NOMO-1 (cell line): ENCODE measurements at regions not wholly inside any gene's neighbourhood (a gene's known extent, or its start where the extent isn't known, plus 50 kb on each side); places are given as distances from the start of the nearest gene placed in this dataset.

ENCODE experiments used
- DNase-seq, 2 experiments: peaks; one replicate each; lab custom pipeline; 2025; ENCODE audit not compliant: unreplicated experiment in 2 of 2; lab: John Stamatoyannopoulos, UW

DNA sequence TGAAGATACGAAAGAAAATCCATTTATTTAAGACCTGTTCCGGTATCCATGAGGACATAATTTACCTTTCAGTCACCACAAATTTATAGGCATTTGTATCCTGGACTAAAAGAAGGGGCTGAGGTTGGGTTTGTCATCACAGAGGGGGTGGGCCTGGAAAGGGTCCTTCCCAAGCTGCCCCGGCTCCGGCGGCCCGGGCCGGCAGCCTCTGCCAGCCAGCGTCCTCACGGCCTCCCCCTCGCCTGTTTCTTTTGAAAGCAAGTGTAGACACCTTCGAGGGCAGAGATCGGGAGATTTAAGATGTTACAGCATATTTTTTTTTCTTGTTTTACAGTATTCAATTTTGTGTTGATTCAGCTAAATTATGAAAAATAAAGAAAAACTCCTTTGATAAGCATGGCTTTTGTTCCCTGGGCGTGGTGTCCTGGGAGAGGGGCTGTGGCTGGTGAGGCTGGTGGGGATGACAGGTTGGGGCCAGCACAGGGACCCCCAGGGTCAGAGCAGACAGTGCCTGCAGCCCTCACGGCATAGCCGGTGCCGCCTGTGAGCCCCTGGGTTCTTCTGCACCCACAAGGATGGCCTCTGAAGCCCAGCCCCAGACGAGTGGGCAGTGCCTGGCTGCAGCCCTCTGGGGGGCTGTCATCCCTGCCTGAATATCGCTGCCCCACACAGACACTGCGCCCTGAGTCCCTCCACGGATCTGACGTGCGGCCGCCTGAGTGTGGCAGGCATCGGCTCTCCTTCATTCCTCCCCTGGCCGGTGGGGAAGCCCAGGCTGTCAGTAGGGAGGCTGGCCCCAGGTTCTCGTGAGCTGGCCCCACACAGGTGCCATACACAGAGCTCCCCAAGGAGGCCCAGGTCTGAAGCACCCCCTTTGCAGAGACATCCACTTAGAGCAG, 1075.9 kb downstream of the BRD1 start:
- DNase-seq = no peak

DNA sequence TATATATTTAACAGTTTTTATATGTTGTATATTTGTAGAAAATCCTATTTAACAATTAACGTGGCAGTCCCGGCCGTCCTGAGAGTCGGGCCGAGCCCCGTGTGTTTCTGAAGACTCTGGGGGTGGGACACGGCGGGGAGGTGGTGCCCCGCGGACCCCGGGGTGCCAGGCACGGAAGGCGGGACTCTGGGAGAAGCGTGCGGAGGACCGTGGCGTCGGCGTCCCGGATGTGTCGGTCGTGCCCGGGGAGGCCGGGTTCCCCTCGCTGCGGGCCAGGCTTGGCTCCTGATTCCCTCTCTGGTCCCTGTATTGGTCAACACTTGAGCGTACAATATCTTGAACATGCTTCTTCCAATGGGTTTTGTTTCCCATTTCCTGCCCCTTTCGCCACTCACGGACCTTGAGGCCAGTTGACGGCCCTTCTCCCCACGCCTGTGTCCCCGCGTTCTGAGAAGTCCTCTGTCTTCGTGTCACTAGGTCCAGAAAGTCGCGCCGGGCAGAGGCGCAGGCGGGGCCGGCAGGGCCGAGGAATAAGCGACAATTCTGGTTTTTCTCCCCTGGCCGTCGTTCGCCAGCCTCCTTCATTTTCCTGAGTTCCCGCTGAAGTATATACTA, 1076.7 kb downstream of the BRD1 start:
- no peak for DNase-seq

DNA sequence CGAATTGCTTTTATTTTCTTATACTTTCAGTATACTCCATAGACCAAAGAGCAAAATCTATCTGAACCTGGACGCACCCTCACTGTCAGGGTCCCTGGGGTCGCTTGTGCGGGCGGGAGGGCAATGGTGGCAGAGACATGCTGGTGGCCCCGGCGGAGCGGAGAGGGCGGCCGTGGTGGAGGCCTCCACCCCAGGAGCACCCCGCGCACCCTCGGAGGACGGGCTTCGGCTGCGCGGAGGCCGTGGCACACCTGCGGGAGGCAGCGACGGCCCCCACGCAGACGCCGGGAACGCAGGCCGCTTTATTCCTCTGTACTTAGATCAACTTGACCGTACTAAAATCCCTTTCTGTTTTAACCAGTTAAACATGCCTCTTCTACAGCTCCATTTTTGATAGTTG, 1077.4 kb downstream of the BRD1 start:
- no peak for DNase-seq

DNA sequence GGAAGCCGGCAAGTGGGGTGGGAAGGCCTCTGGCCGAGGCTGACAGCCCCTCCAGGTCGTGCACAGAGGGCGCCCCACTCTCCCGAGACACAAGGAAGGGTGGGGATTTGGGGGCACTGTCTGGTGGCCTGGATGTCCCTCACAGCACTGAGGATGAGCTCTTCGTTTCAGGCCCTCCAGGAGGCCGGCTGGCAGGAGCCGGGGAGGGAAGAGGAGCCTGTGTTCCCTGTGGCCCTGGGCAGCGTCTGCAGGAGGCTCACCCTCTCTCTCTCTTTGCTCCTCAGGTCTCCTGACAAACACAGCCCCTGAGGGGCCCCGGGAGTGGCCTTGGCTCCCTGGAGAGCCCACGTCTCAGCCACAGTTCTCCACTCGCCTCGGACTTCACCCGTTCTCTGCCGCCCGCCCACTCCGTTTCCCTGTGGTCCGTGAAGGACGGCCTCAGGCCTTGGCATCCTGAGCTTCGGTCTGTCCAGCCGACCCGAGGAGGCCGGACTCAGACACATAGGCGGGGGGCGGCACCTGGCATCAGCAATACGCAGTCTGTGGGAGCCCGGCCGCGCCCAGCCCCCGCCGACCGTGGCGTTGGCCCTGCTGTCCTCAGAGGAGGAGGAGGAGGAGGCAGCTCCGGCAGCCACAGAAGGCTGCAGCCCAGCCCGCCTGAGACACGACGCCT, 1078.0 kb downstream of the BRD1 start:
- DNase-seq = no peak

DNA sequence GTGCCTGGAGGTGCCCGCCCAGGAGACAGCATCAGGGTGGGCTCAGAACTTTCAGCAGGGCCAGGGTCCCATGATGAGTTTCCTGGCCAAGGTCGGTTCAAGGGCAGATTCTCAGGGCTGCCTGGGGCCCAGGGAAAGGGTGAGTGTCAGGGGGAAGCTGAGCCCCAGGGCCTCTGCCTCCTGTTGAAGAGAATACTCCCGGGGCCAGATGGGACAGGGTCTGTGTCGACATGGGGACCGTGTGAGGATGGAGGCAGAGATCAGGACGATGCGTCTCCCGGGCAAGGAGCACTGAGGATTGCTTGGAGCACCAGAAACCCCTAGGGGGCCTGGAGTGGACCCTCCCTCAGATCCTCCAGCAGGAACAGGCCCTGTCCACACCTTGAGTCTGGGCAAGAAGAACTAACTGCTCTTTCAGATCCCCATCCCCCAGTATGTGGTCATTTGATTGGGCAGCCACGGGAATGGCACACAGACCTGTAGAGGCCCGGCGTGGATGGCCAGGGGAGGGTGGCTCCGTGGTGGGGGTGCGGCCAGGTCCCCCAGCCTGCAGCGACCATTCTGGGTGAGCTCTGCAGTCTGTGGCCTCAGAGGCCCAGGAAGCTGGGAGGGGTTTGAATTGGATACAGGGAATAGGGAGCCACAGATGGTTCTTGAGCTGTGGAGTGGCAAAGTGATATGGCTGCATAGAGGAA, 1078.7 kb downstream of the BRD1 start:
- DNase-seq = no peak

DNA sequence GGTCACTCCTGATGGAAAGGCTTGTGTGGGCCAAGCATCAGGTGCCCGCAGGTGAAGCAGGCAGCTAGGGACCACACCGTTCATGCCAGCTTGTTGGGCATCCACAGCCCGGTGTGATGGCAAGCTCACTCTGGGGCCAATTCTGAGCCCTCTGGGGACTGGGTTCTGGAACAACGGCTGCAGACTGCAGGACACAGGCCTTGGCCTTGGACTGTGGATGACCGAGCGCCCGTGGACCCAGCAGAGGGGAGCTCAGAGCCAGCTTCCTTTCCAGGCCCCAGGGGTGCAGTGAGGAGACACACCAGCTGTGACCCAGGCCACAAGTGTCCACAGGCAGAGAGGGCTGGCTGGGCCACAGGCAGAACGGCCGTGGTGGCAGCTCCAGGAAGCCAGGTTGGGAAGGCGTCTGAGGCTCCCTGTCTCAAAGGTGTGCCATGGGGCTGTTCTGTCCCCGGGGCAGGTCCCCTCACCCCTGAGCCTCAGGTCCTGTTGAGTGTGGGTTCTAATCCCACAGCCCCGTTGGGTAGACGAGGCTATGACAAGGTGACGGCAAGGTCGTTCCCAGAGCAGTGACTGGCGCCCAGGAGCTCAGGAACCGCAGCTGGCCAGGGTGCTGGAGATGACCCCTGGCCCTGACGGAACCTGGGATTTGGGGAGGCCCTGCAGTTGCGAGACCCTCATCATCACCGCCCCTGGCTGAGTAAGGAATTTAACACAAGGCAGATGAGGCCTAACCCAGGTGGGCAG, 1079.4 kb downstream of the BRD1 start:
- DNase-seq = no peak

DNA sequence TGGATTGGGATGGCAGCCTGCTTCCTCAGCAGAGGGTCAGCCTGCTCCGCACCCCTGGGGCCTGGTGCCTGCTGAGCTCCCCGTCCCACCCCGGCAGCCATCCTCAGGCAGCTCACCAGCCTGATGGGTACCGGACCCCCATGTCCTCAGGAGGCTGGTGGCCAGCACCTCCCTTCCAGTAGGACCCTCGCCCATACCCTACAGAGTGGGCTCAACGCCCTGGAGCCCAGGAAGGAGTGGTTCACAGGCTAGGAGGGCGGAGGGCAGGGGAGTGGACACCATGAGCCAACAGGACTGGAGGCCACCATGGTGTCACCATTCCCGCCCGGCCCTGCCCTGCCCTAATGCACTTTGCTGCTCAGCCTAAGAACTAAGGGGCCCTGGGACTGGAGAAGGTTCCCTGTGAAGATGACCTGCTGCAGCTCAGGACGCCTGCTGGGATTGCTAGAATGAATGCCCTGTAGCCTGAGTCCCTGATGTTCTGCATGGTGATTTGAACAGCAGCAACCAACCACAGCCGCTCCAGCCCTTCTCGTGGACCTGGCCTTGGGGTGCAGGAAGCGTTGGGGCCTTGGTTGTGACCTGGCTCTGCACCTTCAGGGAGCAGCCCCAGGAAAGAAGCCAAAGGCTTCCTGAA, 1080.8 kb downstream of the BRD1 start:
- no peak for DNase-seq

DNA sequence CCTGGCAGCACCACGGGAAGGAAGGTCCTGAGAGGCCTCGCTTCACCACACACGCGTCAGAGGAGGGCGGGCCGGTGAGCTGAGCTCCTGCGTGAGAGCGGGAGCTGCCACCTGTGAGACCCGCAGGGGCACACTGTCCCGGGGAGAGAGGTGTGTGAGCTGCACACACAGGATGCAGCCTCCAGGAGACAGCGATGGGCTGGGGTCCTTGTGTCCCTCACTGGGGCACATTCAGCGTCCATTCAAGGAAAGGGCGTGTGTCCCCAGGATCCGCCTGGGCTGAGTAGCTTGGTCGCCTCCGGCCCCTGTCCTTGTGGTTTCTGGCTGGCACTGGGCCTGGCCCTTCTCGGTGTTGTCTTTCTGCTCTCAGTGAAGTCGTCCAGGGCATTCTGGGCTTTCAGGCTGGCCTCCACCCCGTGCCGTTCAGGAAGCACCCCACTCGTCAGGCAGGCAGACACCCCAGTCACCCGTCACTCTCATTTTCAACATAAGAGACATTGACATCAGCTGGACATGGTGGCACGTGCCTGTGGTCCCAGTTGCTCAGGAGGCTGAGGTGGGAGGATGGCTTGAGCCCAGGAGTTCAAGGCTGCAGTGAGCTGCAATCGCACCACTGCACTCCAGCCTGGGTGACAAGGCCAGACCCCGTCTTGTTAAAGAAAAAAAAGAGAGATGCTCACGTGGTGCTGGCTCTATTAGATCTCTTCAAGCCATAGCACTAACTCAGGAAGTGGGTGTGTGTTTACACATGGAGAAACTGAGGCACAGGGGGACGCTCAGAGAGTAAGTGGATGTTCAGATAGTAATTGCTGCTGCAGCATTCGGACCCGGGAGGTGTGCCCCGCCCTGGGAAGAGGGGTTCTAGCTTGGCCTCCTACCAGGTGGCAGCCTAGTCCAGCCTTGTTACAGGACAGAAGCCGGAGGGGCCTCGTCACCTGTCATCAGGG, 1081.6 kb downstream of the BRD1 start:
- DNase-seq = no peak

DNA sequence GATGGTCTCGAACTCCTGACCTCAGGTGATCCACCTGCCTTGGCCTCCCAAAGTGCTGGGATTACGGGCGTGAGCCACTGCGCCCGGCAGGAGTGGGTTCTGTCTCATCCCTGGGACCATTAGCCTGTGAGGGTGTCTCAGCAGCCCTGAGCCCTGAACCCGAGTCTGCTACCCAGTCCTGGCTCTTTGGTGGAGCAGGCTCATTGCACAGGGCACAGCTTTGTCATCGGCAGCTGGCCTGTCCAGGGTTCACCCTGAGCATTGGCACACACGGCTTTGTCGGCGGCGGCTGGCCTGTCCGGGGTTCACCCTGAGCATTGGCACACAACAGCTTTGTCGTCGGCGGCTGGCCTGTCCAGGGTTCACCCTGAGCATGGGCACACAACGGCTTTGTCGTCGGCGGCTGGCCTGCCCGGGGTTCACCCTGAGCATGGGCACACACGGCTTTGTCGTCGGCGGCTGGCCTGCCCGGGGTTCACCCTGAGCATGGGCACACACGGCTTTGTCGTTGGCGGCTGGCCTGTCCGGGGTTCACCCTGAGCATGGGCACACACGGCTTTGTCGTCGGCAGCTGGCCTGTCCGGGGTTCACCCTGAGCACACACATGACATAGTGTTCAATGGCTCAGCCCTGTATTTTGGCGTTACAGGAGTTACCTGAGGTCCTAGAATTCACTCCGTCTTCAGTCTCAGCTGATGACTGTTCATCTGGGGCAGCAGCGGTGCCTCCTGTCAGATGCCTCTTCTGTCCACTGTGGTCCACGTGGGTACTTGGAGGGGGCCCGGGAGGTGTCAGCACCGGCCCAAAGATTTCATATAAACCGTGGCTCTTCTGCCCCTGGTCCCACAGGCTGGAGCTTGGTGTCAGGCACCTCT, 1082.5 kb downstream of the BRD1 start:
- no peak for DNase-seq

DNA sequence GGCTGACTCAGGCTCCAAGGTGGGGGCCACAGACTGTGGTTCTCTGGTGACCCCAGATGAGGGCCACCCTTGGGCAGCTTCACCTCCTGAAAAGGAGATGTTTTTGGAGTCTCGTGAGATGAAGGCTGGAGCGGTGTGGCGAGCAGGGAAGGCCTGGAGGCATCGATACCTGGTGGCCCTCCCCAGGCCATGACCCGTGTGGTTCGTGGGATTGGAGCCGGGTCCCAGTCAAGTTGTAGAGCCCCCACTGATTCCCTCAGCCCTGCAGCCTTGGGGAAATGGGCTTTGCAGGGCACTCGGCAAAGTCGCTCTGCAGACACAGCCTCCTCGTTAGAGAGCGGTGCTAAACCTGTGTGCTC, 1083.4 kb downstream of the BRD1 start:
- no peak for DNase-seq

DNA sequence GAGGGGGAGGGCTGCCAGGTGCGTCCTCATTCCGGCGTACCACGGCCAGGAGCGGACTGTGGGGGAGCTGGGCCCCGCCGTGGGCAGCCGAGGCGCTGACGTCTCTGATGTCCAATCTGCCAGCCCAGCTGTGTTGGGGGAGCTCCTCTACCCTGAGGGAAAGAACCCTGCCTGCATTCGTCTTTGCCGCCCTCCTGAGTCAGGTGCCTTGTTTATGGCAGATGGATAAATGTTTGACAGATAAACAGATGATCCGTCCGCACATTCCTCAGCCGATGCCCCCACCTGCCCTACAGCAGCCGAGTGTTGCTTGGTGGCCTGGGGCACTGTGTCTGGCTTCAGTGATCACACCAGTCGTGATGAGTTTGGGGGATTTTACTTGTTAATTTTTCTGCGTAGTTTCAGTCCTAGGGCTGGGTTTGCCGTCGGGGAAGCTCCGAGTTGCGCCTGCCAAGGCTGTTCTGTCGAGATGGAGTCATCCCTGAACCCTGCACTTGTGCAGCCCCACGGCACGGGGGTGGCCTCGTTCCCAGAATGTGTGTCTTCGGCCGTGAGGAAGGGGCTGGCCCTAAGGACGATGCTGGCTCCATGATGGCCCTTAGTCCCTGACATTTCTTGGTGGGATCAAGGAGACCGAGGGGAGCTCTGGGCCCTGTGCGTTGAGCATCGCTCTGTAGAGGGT, 1083.9 kb downstream of the BRD1 start:
- no peak for DNase-seq

DNA sequence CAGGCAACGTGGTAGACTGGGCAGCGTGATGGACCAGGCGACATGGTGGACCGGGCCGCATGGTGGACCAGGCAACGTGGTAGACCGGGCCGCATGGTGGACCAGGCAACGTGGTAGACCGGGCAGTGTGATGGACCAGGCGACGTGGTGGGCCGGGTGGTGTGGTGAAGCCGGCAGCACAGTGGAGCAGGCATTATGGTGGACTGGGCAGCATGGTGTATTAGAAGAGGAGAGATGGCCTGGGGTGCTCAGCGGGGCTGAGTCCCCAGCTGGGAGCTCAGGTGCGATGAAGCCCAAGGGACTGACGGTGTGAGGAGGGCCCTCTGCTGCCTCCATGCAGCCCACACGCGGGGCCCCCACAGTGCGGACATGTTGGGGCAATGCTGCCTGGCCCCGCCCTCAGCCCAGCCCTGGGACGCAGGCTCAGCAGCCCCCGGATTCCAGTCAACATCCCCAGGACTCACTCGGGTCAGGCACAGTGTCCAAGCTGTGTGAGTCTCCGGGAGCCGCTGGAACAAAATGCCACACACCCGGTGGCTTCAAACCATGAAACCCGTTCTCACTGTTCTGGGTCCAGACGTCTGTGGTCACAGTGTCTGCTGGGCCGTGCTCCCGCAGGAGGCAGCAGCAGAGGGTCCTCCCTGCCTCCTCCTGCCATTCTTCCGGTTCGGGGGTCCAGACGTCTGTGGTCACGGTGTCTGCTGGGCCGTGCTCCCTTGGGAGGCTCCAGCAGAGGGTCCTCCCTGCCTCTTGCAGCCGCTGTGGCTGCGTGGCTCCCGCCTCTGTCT, 1084.9 kb downstream of the BRD1 start:
- no peak for DNase-seq

DNA sequence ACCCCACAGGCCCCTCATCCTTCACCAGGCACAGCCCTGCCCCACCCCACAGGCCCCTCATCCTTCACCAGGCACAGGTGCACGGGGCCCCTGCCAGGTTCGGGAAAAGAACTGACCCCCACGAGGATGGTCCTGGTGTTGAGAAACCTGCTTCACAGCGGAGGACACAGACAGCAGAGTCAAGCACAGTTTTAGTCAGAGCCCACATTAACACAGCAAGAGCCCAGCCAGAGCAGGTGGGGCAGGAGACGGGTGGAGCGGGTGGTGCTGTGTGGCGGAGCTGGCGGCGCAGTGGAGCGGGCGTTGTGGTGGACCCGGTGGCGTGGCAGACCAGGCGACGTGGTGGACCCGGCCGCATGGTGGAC, 1085.5 kb downstream of the BRD1 start:
- no peak for DNase-seq

DNA sequence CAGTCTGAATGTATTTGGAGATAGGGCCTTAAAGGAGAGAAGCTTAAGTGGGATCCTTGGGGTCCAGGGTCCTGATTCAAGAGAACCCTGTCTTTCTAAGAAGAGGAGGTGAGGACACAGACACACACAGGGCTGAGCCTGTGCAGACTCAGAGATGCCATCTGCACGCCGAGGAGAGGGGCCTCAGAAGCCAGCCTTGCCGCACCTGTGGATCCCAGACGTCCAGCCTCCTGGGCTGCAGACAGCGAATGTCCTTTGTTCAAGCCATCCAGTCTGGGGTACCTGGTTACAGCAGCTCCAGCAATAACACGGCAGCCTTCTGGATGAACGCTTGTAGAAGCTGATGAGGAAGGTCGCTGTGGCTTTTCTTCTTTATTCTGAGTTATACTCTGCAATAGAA, 1086.1 kb downstream of the BRD1 start:
- no peak for DNase-seq

DNA sequence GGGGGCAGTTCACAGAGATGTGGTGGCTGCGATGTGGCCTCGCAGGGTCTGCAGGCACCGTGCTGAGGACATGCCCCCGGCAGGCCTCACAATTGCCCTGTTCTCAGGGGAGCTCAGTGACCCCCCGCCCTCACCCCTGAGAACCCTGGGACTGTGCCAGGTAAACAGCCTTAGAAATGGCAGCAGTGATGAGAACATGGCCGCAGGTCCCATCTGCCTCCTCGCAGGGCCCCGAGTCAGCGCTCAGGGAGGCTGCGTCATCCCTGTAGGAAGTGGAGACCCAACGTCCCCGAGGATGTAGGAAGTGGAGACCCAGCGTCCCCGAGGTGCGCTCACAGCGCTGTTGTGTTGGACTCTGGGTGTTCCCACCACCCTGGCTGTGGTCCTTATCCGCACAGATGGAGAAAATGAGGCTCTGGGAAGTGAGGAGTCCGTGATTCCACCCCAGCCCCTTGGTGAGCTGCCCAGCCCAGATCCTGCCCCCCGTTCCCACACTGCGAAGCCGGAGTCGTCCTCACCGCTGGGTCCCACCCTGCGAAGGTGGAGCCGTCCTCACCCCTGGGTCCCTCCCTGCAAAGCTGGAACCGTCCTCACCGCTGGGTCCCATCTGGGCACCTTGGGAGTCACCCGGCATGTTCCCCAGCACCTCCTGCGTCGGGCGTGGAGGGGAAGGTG, 1086.8 kb downstream of the BRD1 start:
- DNase-seq = no peak

DNA sequence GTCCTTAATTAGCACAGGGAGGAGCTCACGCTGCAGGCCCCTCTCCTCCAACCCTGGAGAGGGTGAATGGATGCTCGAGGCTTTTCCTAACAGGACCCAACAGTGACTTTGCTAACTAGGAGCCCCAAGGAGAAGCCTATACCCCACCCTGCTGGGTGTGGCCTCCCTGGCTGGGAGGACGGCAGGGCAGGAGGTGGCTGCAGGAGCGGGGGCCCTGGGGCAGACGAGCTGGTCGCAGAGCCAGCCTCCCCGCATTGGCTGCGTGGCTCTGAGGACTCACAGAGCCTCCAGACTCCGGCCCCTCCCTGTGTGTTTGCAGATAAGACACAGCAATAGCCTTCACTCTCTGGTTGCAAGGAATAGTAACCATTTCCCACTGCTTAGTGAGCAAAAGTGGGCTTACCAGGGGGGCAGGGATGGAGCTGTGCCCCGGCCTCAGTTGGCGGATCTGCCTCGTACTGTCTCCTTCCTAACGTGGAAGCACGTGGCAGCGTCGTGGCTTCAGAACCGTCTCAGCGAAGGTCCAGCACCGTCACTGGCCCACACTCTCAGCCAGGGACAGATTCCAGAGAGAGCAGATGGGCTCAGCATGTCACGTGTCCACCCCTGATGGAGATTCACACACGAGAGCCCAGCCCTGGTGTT, 1087.5 kb downstream of the BRD1 start:
- no peak for DNase-seq
